ENCODE measurements at regions not wholly inside any gene's neighbourhood (a gene's known extent, or its start where the extent isn't known, plus 50 kb on each side); places are given as distances from the start of the nearest gene placed in this dataset.
"Not testable (repeated sequence)": the region's sequence is repeated elsewhere in the genome, so short reads cannot be mapped to it uniquely, and the experiment has no call there.

DNA sequence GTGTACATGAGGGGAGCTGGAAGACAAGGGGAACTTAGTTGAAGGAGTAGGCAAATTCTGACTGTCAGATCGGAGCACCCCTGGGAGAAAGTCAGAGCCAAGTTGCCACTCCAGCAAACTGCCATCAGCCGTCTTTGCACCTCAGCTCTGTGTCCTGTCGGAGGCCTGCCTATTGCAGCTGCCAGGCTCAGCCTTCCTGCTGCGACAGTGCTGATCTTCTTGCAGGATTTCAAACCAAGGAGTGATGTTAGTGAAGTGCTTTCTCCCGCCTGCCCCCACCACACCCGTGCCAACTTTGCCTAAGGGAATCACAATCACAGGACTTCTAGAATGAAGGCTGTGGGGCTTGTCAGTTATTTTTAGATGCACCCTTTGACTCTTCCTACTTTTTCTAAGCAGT lies 185.3 kb downstream of the KIT start:
- Histone ChIP-seq H3K4me3 (ENCODE audit: low read depth, low read length) (no peak overlapping the region), H3K4me1 (ENCODE audit: insufficient read depth) (no peaks in the 10 kb centered on the region), H3K36me3 (ENCODE audit: insufficient read depth) (no peaks in the 10 kb centered on the region), H3K27ac (ENCODE audit: low read depth) (no peak overlapping the region)
- DNase-seq (ENCODE audit: extremely low spot score) = no peak
- 81% methylated on average over 6 of the region's 6 CpGs for WGBS

- no peak overlapping the region for H3K4me3 ChIP-seq (ENCODE audit: low read depth, low read length)
These were observed 184.9 kb downstream of the KIT start for GRCh38 chr4:54842656-54843055.

DNA sequence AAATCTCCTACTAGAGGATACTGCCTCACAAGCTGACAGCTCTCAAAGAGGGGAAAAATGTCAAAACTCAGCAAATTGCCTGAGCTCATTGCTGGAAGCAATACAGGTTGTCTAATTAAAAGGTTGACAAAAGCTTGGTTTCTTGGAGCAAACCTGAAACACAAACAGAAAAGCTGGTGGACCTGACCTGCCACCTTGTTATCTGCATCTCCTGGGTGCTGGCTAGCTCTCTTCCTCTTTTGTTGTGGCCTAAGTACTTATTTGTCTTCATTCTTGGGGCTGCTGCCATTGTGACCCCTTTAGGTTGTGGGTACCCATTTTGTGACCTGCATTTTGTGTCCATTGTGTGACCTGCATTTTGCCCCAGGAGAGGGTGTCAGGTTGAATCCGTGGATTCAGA lies 184.5 kb downstream of the KIT start:
- WGBS = 45% methylated on average over 1 of the region's 1 CpG
- Histone ChIP-seq H3K4me3 (ENCODE audit: low read depth, low read length) (no peak overlapping the region), H3K27ac (ENCODE audit: low read depth) (no peak overlapping the region), H3K4me1 (ENCODE audit: insufficient read depth) (no peaks in the 10 kb centered on the region), H3K36me3 (ENCODE audit: insufficient read depth) (no peaks in the 10 kb centered on the region)
- no peak for DNase-seq (ENCODE audit: extremely low spot score)

More at GRCh38 chr4:54842656-54843055, 184.9 kb downstream of the KIT start:
- WGBS = 50% methylated on average over 5 of the region's 5 CpGs
- Histone ChIP-seq H3K36me3 (ENCODE audit: insufficient read depth) (no peaks in the 10 kb centered on the region), H3K4me1 (ENCODE audit: insufficient read depth) (no peaks in the 10 kb centered on the region), H3K27ac (ENCODE audit: low read depth) (no peak overlapping the region)
- DNase-seq (ENCODE audit: extremely low spot score) = no peak

- WGBS = 85% methylated on average over 2 of the region's 2 CpGs
- no peak for DNase-seq (ENCODE audit: extremely low spot score)
- Histone ChIP-seq H3K36me3 (ENCODE audit: insufficient read depth) (no peaks in the 10 kb centered on the region), H3K4me3 (ENCODE audit: low read depth, low read length) (no peak overlapping the region), H3K4me1 (ENCODE audit: insufficient read depth) (no peaks in the 10 kb centered on the region), H3K27ac (ENCODE audit: low read depth) (no peak overlapping the region)
These were observed 183.4 kb downstream of the KIT start for GRCh38 chr4:54840992-54841768.

- Histone ChIP-seq H3K4me1 (ENCODE audit: insufficient read depth) (no peaks in the 10 kb centered on the region), H3K4me3 (ENCODE audit: low read depth, low read length) (no peak overlapping the region), H3K27ac (ENCODE audit: low read depth) (no peak overlapping the region), H3K36me3 (ENCODE audit: insufficient read depth) (no peaks in the 10 kb centered on the region)
- DNase-seq (ENCODE audit: extremely low spot score) = no peak
- 59% methylated on average over 2 of the region's 2 CpGs for WGBS
These were observed 182.7 kb downstream of the KIT start for GRCh38 chr4:54840430-54840829.

DNA sequence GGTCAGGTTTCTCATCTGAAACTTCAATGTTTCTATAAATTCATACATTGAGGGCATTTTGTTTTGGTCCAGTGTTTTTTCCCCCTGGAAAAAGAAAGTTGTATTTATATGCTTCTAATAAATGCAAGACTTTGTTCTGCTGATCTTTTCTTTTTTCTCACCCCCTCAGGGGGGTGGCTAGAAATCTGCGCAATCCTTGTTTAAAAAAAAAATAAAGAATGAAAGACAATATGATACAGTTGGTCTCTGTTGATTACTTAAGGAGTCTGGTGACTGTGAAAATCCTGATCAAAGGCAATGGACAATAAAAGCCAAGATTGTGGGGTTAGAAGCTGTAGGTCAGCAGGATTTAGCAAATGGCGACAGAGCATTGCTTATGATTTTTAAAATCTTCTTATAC lies 180.5 kb downstream of the KIT start:
- 92% methylated on average over 2 of the region's 2 CpGs for whole genome bisulfite sequencing
- no peaks in the 10 kb centered on the region for H3K4me1 ChIP-seq (ENCODE audit: insufficient read depth)
- no peaks in the 10 kb centered on the region for H3K36me3 ChIP-seq (ENCODE audit: insufficient read depth)
- DNase-seq (ENCODE audit: extremely low spot score) = no peak
- H3K4me3 ChIP-seq (ENCODE audit: low read depth, low read length) = no peak overlapping the region
- no peak overlapping the region for H3K27ac ChIP-seq (ENCODE audit: low read depth)

DNA sequence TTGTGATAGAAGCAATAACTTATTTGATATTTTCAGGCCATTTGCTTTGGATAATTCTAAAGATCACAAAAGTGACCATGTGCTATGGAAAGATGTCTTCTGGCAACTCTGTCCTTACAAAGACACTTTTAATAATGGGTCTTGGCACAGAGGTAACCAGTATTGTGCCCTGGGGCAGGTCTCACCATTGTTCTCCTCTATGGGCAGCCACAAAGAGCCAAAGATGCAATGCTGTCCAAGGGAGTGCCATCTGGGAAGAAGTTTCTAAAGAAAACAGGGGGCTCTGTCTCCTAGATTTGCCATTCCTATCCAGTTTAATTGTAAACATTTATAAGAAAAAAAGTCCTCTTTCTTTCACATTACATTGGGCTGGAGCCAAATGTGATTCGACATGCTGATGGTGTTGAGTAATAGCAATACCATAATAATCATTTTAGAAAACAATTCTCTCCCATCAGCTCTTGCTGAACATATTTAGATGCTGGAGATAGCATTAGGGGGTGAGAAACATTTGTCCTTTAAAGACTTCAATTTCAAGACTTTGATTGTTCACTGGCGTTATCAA lies 179.9 kb downstream of the KIT start:
- no peak overlapping the region for H3K27ac ChIP-seq (ENCODE audit: low read depth)
- no peaks in the 10 kb centered on the region for H3K4me1 ChIP-seq (ENCODE audit: insufficient read depth)
- no peaks in the 10 kb centered on the region for H3K36me3 ChIP-seq (ENCODE audit: insufficient read depth)
- no peak overlapping the region for H3K4me3 ChIP-seq (ENCODE audit: low read depth, low read length)
- 21% methylated on average over 2 of the region's 2 CpGs for WGBS
- DNase-seq (ENCODE audit: extremely low spot score) = no peak

DNA sequence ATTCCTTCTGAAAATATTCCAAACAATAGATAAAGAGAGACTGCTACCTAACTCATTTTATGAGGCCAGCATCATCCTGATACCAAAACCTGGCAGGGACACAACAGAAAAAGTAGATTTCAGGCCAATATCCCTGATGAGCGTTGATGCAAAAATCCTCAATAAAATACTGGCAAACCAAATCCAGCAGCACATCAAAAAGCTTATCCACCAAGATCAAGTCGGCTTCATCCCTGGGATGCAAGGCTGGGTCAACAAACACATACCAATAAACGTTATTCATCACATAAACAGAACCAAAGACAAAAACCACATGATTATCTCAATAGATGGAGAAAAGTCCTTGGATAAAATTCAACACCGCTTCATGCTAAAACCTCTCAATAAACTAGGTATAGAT lies 170.6 kb downstream of the KIT start:
- H3K4me1 ChIP-seq (ENCODE audit: insufficient read depth); H3K36me3 ChIP-seq (ENCODE audit: insufficient read depth); H3K27ac ChIP-seq (ENCODE audit: low read depth); DNase-seq (ENCODE audit: extremely low spot score); H3K4me3 ChIP-seq (ENCODE audit: low read depth, low read length): not testable (repeated sequence)
- 31% methylated on average over 4 of the region's 4 CpGs for WGBS

- no peak overlapping the region for H3K4me3 ChIP-seq (ENCODE audit: low read depth, low read length)
- H3K27ac ChIP-seq (ENCODE audit: low read depth) = no peak overlapping the region
- no peak for DNase-seq (ENCODE audit: extremely low spot score)
- peaks cover 2% of the 10 kb centered on the region for H3K4me1 ChIP-seq (ENCODE audit: insufficient read depth)
- WGBS = 54% methylated on average over 1 of the region's 1 CpG
- H3K36me3 ChIP-seq (ENCODE audit: insufficient read depth) = no peaks in the 10 kb centered on the region
These were observed 165.9 kb downstream of the KIT start for GRCh38 chr4:54823616-54824015.

GRCh38 chr4:54819034-54819433 lies 161.3 kb downstream of the KIT start:
- 67% methylated on average over 5 of the region's 5 CpGs for WGBS
- DNase-seq (ENCODE audit: extremely low spot score) = no peak
- Histone ChIP-seq H3K27ac (ENCODE audit: low read depth) (no peak overlapping the region), H3K36me3 (ENCODE audit: insufficient read depth) (no peaks in the 10 kb centered on the region), H3K4me3 (ENCODE audit: low read depth, low read length) (no peak overlapping the region), H3K4me1 (ENCODE audit: insufficient read depth) (peaks cover 2% of the 10 kb centered on the region)

DNA sequence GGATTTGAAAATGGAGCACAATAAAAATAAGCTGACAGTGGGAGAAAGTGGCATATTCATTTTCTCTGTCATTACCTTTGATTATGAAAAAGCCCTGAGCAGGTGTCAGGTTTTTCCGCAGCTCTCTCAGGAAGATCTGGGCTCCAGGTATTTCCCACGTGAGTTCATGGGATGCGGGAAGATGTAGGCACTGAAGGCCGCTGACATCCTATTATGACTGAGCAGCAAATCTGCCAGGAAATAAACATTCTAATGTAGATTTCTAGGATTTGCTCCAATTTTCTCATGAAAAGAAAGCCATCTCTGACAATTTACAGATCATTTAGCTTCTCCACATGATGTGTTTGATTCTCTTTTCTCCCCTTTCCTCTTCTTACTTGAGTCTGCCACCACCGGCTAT lies 160.7 kb downstream of the KIT start:
- DNase-seq (ENCODE audit: extremely low spot score) = no peak
- no peak overlapping the region for H3K4me3 ChIP-seq (ENCODE audit: low read depth, low read length)
- H3K36me3 ChIP-seq (ENCODE audit: insufficient read depth) = no peaks in the 10 kb centered on the region
- 76% methylated on average over 5 of the region's 5 CpGs for WGBS
- H3K27ac ChIP-seq (ENCODE audit: low read depth) = no peak overlapping the region
- H3K4me1 ChIP-seq (ENCODE audit: insufficient read depth) = peaks cover 2% of the 10 kb centered on the region

DNA sequence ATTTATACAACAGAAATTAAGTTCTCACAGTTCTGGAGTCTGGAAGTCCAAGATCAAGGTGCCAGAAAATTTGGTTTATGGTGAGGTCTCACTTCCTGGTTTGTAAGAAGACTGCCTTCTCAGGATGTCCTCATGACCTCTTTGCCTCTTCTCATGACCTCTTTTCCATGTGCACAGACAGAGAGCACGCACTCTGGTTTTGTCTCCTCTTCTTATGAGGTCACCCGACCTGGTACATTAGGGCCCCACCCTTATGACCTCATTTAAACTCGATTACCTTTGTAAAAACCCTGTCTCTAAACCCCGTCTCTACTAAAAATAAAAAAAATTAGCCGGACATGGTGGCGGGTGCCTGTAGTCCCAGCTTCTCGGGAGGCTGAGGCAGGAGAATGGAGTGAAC lies 155.9 kb downstream of the KIT start:
- Histone ChIP-seq H3K36me3 (ENCODE audit: insufficient read depth) (no peaks in the 10 kb centered on the region), H3K4me3 (ENCODE audit: low read depth, low read length) (no peak overlapping the region)
- WGBS = 86% methylated on average over 7 of the region's 7 CpGs

DNA sequence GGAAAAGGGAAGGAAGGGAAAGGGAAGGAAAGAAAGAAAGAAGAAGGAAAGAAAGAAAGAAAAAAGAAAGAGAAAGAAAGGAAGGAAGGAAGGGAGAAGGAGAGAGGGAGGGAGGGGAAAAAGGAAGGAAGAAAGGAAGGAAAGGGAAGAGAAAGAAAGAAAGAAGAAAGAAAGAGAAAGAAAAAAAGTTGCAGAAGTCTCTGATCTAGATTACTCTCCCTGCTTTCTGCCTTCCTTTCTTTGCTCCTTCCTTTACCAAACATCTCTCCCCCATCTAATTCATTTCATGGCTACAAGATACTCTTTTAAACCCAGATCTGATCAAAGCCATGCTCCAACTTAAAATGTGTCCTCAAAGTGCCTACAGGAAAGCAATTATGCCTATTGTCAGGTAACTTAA lies 148.6 kb downstream of the KIT start:
- H3K4me1 ChIP-seq (ENCODE audit: insufficient read depth) = no peaks in the 10 kb centered on the region
- H3K27ac ChIP-seq (ENCODE audit: low read depth) = no peak overlapping the region

More for the DNA sequence above, 155.9 kb downstream of the KIT start:
- DNase-seq (ENCODE audit: extremely low spot score) = no peak
- H3K4me1 ChIP-seq (ENCODE audit: insufficient read depth) = no peaks in the 10 kb centered on the region
- H3K27ac ChIP-seq (ENCODE audit: low read depth) = no peak overlapping the region

DNA sequence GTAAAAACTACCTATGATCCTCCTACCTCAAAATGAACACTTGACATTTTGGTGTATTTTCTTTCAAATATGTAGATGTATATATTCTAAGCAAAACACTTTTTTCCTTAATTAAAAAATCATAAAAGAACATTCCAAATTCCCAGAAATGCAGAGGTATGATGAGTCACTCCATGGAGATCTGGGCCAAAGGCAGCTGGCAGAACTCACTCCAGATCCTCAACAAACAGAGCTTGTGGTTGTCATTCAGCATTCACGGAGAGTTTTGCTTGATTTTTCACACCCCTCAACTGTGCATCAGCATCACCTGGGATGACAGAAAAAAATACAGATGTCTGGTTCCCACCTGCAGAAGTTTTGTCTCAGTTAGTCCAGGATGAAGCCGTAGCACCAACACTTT lies 144.6 kb downstream of the KIT start:
- Histone ChIP-seq H3K27ac (ENCODE audit: low read depth) (no peak overlapping the region), H3K4me1 (ENCODE audit: insufficient read depth) (no peaks in the 10 kb centered on the region), H3K4me3 (ENCODE audit: low read depth, low read length) (no peak overlapping the region), H3K36me3 (ENCODE audit: insufficient read depth) (no peaks in the 10 kb centered on the region)
- DNase-seq (ENCODE audit: extremely low spot score) = no peak
- 77% methylated on average over 2 of the region's 2 CpGs for WGBS

More for the DNA sequence above, 148.6 kb downstream of the KIT start:
- DNase-seq (ENCODE audit: extremely low spot score) = no peak
- Histone ChIP-seq H3K36me3 (ENCODE audit: insufficient read depth) (no peaks in the 10 kb centered on the region), H3K4me3 (ENCODE audit: low read depth, low read length) (no peak overlapping the region)
